Panc1 (cell line): ENCODE measurements at regions not wholly inside any gene's neighbourhood (a gene's known extent, or its start where the extent isn't known, plus 50 kb on each side); places are given as distances from the start of the nearest gene placed in this dataset.

Experiments
- ATAC-seq: fragments of 200-7000 bp; cut with Tn5 transposase; 2 replicates; pipeline ENCODE4 v1.9.1; 2020; ENCODE audit warnings: mild to moderate bottlenecking, moderate library complexity
- BruUV-seq: library from RNA; stranded (reverse); fragments of 400-500 nt; replicated peaks from 2 replicates; lab custom pipeline; 2021; lab: Mats Ljungman, UMichigan
- CTCF ChIA-PET: fragments of 300-600 bp; sonication (Branson Sonifier 250); formaldehyde crosslinking; loops from one replicate; lab custom pipeline; 2022; ENCODE audit warnings: antibody characterized with exemption; lab: Charles Lee
- POLR2A ChIA-PET: fragments of 300-600 bp; sonication (Branson Sonifier 250); formaldehyde crosslinking; loops from one replicate; lab custom pipeline; 2022; ENCODE audit warnings: antibody characterized with exemption; lab: Charles Lee
- DNase-seq: peaks from one replicate; pipeline ENCODE4 v3.0.0-alpha.2; 2010; ENCODE audit warnings: low read depth, low spot score
- H3K27ac ChIP-seq: 2 replicates; pipeline ENCODE4 v1.5.1; 2011; ENCODE audit warnings: mild to moderate bottlenecking, low read length, inconsistent platforms
- H3K27me3 ChIP-seq: fragments of 200-500 bp; sonication (Bioruptor generic); 2 replicates; pipeline ENCODE4 v1.6.0; 2014; ENCODE audit warnings: low read length, inconsistent platforms; ENCODE audit not compliant: control insufficient read depth, insufficient read depth
- H3K36me3 ChIP-seq: fragments of 200-500 bp; sonication (Bioruptor generic); 2 replicates; pipeline ENCODE4 v1.5.1; 2014; ENCODE audit warnings: inconsistent platforms, mild to moderate bottlenecking, low read length, moderate library complexity; ENCODE audit not compliant: control insufficient read depth, insufficient read depth
- H3K4me1 ChIP-seq: 2 replicates; pipeline ENCODE4 v1.5.1; 2011; ENCODE audit warnings: inconsistent platforms, mild to moderate bottlenecking, low read length, moderate library complexity; ENCODE audit not compliant: control insufficient read depth, insufficient read depth
- H3K4me3 ChIP-seq, 2 experiments: 2 replicates each; pipeline ENCODE4 v1.5.1; 2011 to 2012; ENCODE audit warnings: low read depth in 2 of 2, low read length in 2 of 2, mild to moderate bottlenecking in 2 of 2, inconsistent platforms in 1 of 2, moderate library complexity in 1 of 2
- H3K9me3 ChIP-seq: fragments of 200-500 bp; sonication (Bioruptor generic); 2 replicates; pipeline ENCODE4 v1.5.1; 2014; ENCODE audit warnings: low read depth, mild to moderate bottlenecking, inconsistent platforms, low read length, moderate library complexity; ENCODE audit not compliant: control insufficient read depth, insufficient read depth
- POLR2AphosphoS5 ChIP-seq: IDR thresholded peaks from 2 replicates; pipeline ENCODE4 v1.6.1; 2012; ENCODE audit warnings: mild to moderate bottlenecking, low read depth, low read length, moderate library complexity
- SIN3A ChIP-seq: IDR thresholded peaks from 2 replicates; pipeline ENCODE4 v1.6.1; 2012; ENCODE audit warnings: low read depth, mild to moderate bottlenecking, low read length, moderate library complexity, borderline replicate concordance; ENCODE audit not compliant: insufficient read depth
- TCF7L2 ChIP-seq: IDR thresholded peaks from 2 replicates; pipeline ENCODE4 v1.6.1; 2011; ENCODE audit warnings: mild to moderate bottlenecking, low read depth, low read length, inconsistent platforms
- in situ Hi-C: cut with HindIII; loops from 2 replicates; pipeline ENCODE4 v1.10.0; 2016; ENCODE audit warnings: low sequenced_read_pairs, low pct_unique_long_range_greater_than_20kb
- intact Hi-C: fragments of 100-400 bp; cut with micrococcal nuclease; formaldehyde crosslinking; loops from one replicate; pipeline ENCODE4 v1.10.0; 2022; ENCODE audit not compliant: unreplicated experiment
- TF ChIP-seq, protein P1 (sequence below), 2 experiments: IDR thresholded peaks; 2 replicates each; pipeline ENCODE4 v1.6.1; 2011 to 2012; ENCODE audit warnings: low read depth in 2 of 2, control low read depth in 1 of 2, low read length in 1 of 2, mild to moderate bottlenecking in 1 of 2, moderate library complexity in 1 of 2; ENCODE audit not compliant: insufficient read depth in 1 of 2
- TF ChIP-seq, protein P2 (sequence below): fragments of 450-650 bp; IDR thresholded peaks from 2 replicates; pipeline ENCODE4 v1.5.1; 2017; ENCODE audit warnings: mild to moderate bottlenecking

DNA sequence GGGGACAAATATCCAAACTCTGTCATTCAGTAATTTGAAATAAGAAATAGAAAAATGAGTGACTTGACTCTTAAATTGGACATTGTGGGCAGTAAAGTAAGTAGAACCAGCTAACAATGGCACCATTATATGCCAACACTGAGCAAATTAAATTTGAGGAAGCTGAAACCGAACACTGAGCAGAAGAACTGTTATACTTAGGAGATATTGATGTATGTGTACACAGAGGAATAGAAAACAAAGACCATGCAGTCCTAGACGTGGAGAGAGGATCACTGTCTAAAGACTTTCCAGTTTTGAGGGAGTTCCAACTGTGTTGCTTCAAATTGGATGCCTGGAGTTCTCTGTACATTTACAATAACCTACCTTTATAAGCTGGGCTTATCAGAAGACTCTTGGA, 427.0 kb upstream of the EYS start:
- no peaks in the 10 kb centered on the region for H3K4me1 ChIP-seq
- TF ChIP-seq POLR2AphosphoS5 (no peak), SIN3A (no peak), TCF7L2 (no peak)
- TF ChIP-seq, protein P1, sequence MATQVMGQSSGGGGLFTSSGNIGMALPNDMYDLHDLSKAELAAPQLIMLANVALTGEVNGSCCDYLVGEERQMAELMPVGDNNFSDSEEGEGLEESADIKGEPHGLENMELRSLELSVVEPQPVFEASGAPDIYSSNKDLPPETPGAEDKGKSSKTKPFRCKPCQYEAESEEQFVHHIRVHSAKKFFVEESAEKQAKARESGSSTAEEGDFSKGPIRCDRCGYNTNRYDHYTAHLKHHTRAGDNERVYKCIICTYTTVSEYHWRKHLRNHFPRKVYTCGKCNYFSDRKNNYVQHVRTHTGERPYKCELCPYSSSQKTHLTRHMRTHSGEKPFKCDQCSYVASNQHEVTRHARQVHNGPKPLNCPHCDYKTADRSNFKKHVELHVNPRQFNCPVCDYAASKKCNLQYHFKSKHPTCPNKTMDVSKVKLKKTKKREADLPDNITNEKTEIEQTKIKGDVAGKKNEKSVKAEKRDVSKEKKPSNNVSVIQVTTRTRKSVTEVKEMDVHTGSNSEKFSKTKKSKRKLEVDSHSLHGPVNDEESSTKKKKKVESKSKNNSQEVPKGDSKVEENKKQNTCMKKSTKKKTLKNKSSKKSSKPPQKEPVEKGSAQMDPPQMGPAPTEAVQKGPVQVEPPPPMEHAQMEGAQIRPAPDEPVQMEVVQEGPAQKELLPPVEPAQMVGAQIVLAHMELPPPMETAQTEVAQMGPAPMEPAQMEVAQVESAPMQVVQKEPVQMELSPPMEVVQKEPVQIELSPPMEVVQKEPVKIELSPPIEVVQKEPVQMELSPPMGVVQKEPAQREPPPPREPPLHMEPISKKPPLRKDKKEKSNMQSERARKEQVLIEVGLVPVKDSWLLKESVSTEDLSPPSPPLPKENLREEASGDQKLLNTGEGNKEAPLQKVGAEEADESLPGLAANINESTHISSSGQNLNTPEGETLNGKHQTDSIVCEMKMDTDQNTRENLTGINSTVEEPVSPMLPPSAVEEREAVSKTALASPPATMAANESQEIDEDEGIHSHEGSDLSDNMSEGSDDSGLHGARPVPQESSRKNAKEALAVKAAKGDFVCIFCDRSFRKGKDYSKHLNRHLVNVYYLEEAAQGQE (IDR thresholded peaks at IDR 0.05; ENCODE audit: insufficient read depth in 1 of 2, low read depth in 2 of 2, low read length in 1 of 2): no peak
- TF ChIP-seq, protein P2, sequence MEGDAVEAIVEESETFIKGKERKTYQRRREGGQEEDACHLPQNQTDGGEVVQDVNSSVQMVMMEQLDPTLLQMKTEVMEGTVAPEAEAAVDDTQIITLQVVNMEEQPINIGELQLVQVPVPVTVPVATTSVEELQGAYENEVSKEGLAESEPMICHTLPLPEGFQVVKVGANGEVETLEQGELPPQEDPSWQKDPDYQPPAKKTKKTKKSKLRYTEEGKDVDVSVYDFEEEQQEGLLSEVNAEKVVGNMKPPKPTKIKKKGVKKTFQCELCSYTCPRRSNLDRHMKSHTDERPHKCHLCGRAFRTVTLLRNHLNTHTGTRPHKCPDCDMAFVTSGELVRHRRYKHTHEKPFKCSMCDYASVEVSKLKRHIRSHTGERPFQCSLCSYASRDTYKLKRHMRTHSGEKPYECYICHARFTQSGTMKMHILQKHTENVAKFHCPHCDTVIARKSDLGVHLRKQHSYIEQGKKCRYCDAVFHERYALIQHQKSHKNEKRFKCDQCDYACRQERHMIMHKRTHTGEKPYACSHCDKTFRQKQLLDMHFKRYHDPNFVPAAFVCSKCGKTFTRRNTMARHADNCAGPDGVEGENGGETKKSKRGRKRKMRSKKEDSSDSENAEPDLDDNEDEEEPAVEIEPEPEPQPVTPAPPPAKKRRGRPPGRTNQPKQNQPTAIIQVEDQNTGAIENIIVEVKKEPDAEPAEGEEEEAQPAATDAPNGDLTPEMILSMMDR: no peak
- CTCF ChIA-PET: no interaction called here
- intact Hi-C loops: no loop called here
- no TSS peak for BruUV-seq
- no peaks in the 10 kb centered on the region for H3K36me3 ChIP-seq
- POLR2A ChIA-PET: no interaction called here
- in situ Hi-C loops: no loop called here
- DNase-seq (no peak), ATAC-seq (no peak)
- H3K9me3 ChIP-seq: no peaks in the 10 kb centered on the region
- H3K27me3 ChIP-seq: no peaks in the 10 kb centered on the region
- no peak overlapping the region for H3K4me3 ChIP-seq
- no peak overlapping the region for H3K27ac ChIP-seq

DNA sequence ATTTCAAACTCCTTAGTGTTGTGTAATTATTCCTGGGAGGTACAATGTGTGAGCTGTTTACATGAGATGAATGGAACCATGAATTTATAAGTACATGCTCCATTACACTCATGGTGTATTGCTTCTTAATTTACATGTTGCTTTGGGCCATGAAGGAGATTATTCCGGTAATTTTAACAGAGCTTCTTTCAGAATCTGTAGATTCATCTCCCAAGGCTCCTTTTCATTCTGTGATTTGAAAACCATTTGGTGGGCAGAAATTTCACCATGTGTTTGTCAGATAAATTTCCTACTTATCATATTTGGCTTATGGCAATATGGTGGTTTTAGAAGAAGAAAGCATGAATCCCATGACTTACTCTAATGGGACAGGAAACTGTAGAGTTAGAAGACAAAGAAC, 421.6 kb upstream of the EYS start:
- TF ChIP-seq TCF7L2 (no peak), SIN3A (no peak), POLR2AphosphoS5 (no peak)
- TF ChIP-seq, protein P2: no peak
- TF ChIP-seq, protein P1 (IDR thresholded peaks at IDR 0.05; ENCODE audit: insufficient read depth in 1 of 2, low read depth in 2 of 2, low read length in 1 of 2): no peak
- no TSS peak for BruUV-seq
- H3K36me3 ChIP-seq: no peaks in the 10 kb centered on the region
- ChIA-PET CTCF (no interaction called here), POLR2A (no interaction called here)
- H3K27me3 ChIP-seq: no peaks in the 10 kb centered on the region
- no peak overlapping the region for H3K4me3 ChIP-seq
- no peak overlapping the region for H3K27ac ChIP-seq
- no peaks in the 10 kb centered on the region for H3K9me3 ChIP-seq
- intact Hi-C loops: no loop called here
- in situ Hi-C loops: no loop called here
- DNase-seq: no peak
- H3K4me1 ChIP-seq: no peaks in the 10 kb centered on the region
- ATAC-seq: no peak
